Thoracic aorta (tissue), 2 donors: ENCODE measurements at regions not wholly inside any gene's neighbourhood (a gene's known extent, or its start where the extent isn't known, plus 50 kb on each side); places are given as distances from the start of the nearest gene placed in this dataset.

Experiments used
- ATAC-seq: fragments of 150-250 bp; one replicate; pipeline ENCODE4 v1.8.0; 2017; ENCODE audit warnings: low read depth; ENCODE audit not compliant: insufficient number of reproducible peaks, low FRiP score
- DNase-seq: peaks from one replicate; pipeline ENCODE4 v3.0.0-alpha.2; 2020; ENCODE audit warnings: low spot score
- H3K27ac ChIP-seq, 2 donors: fragments of 200-600 bp; sonication (generic); 1 replicate in 1 of 2; 2 replicates in 1 of 2; pipeline ENCODE4 v1.5.1; 2016; ENCODE audit warnings: mild to moderate bottlenecking in 2 of 2, moderate library complexity in 2 of 2
- H3K27me3 ChIP-seq: fragments of 200-600 bp; sonication (generic); replicated peaks from 2 replicates; pipeline ENCODE4 v1.6.0; 2016; ENCODE audit warnings: mild to moderate bottlenecking; ENCODE audit not compliant: insufficient read depth
- H3K36me3 ChIP-seq: fragments of 200-600 bp; sonication (generic); one replicate; pipeline ENCODE4 v1.5.1; 2016
- H3K4me1 ChIP-seq, 2 donors: fragments of 200-600 bp; sonication (generic); 1 replicate in 1 of 2; 2 replicates in 1 of 2; pipeline versions ENCODE4 v1.5.1 to v1.6.0; 2016; ENCODE audit warnings: low read depth in 2 of 2, mild to moderate bottlenecking in 1 of 2; ENCODE audit not compliant: control insufficient read depth in 1 of 2
- H3K4me3 ChIP-seq: fragments of 200-600 bp; sonication (generic); 2 replicates; pipeline ENCODE4 v1.5.1; 2016; ENCODE audit warnings: mild to moderate bottlenecking
- H3K9me3 ChIP-seq: fragments of 200-600 bp; sonication (generic); 2 replicates; pipeline ENCODE4 v1.5.1; 2016
- CTCF ChIP-seq: fragments of 200-600 bp; sonication (generic); IDR thresholded peaks from one replicate; pipeline ENCODE4 v1.5.1; 2019; ENCODE audit warnings: antibody characterized with exemption

GRCh38 chr15:81502439-81502838, 128.4 kb upstream of the TMC3 start:
- Histone ChIP-seq H3K9me3 (no peaks in the 10 kb centered on the region), H3K27me3 (no peaks in the 10 kb centered on the region), H3K4me3 (no peak overlapping the region), H3K4me1 (no peaks in the 10 kb centered on the region), H3K36me3 (no peaks in the 10 kb centered on the region), H3K27ac (no peak overlapping the region)
- DNase-seq (no peak), ATAC-seq (no peak)
- no peak for TF ChIP-seq CTCF

GRCh38 chr15:81500081-81500480, 126.1 kb upstream of the TMC3 start:
- no peak overlapping the region for H3K4me3 ChIP-seq
- TF ChIP-seq CTCF, result no peak
- no peak for DNase-seq
- H3K36me3 ChIP-seq, result no peaks in the 10 kb centered on the region
- H3K27me3 ChIP-seq, result no peaks in the 10 kb centered on the region
- no peak for ATAC-seq
- H3K9me3 ChIP-seq, result no peaks in the 10 kb centered on the region
- no peak overlapping the region for H3K27ac ChIP-seq
- H3K4me1 ChIP-seq, result no peaks in the 10 kb centered on the region

GRCh38 chr15:81498294-81498693, 124.3 kb upstream of the TMC3 start:
- no peak for DNase-seq
- Histone ChIP-seq H3K27me3 (no peaks in the 10 kb centered on the region), H3K4me1 (no peaks in the 10 kb centered on the region), H3K4me3 (no peak overlapping the region), H3K9me3 (no peaks in the 10 kb centered on the region), H3K27ac (no peak overlapping the region), H3K36me3 (no peaks in the 10 kb centered on the region)
- no peak for TF ChIP-seq CTCF
- ATAC-seq, result no peak

GRCh38 chr15:81497238-81497637, 123.2 kb upstream of the TMC3 start:
- H3K4me3 ChIP-seq, result no peak overlapping the region
- H3K9me3 ChIP-seq, result no peaks in the 10 kb centered on the region
- no peaks in the 10 kb centered on the region for H3K4me1 ChIP-seq
- DNase-seq (no peak), ATAC-seq (no peak)
- no peak for TF ChIP-seq CTCF
- no peaks in the 10 kb centered on the region for H3K36me3 ChIP-seq
- no peaks in the 10 kb centered on the region for H3K27me3 ChIP-seq
- H3K27ac ChIP-seq, result no peak overlapping the region

- Histone ChIP-seq H3K27ac (no peak overlapping the region), H3K4me1 (no peaks in the 10 kb centered on the region), H3K4me3 (no peak overlapping the region), H3K9me3 (no peaks in the 10 kb centered on the region), H3K36me3 (no peaks in the 10 kb centered on the region), H3K27me3 (no peaks in the 10 kb centered on the region)
- DNase-seq (no peak), ATAC-seq (no peak)
- TF ChIP-seq CTCF, result no peak
These were observed 121.9 kb upstream of the TMC3 start for GRCh38 chr15:81495780-81496467.
